HG03439 (cell line): ENCODE measurements at regions not wholly inside any gene's neighbourhood (a gene's known extent, or its start where the extent isn't known, plus 50 kb on each side); places are given as distances from the start of the nearest gene placed in this dataset.

Experiments used
- ATAC-seq: cut with Tn5 transposase; IDR thresholded peaks from one replicate; pipeline ENCODE4 v1.9.1; 2021; ENCODE audit warnings: mild to moderate bottlenecking, moderate library complexity; ENCODE audit not compliant: unreplicated experiment

DNA sequence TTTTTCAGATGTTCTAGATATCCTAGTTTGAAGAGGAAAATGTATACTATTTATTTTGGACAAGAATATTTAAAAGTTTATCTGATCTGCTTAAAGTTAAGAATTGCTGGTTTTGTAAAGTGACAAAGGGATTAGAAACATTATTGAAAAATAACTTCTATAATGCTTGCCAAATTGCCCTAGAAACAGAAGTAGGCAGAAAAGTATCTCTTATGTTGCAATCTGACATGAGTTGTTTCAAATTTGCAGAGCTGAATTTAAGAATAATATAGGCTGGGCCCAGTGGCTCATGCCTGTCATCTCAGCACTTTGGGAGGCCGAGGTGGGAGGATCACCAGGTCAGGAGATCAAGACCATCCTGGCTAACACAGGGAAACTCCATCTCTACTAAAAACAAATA, 777.1 kb downstream of the LIG4 start:
- ATAC-seq, result no peak

DNA sequence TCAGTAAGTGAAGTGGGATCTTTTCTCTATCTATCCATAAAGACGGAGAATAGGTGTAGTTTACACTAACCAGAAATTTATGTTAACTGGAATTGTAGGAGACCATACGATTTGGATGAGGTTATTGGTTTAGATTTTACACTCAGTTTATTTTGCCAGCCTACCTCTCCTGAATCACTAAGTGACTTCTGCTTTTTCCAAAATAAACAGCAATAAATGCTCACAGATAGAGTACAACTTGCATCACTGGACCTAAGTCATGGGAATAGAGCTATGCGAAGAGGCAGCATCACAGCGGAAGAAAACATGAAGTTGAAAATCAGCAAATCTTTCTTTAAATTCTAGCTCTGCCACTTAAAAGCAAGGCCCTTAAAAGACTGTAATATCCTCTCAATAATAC, 781.0 kb downstream of the LIG4 start:
- ATAC-seq, result no peak

DNA sequence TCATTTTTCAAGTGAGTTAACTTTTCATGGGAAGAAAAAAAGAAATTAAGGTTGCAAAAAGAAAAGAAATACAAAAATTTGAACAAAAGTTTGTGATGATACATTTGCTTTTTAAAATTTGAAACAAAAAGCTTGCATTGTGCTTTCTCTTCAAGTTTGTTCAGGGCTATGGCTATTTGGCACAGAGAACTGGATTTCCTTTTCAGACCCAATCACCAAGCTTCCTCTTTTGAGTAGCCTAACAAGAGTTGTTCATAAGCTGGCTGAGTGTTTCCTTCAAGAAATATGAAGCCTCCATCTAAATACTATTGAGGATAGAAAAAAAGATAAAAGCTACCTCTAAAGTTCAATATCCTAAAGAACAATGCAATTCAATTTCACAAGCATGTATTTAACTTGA, 787.8 kb downstream of the LIG4 start:
- ATAC-seq, result no peak

DNA sequence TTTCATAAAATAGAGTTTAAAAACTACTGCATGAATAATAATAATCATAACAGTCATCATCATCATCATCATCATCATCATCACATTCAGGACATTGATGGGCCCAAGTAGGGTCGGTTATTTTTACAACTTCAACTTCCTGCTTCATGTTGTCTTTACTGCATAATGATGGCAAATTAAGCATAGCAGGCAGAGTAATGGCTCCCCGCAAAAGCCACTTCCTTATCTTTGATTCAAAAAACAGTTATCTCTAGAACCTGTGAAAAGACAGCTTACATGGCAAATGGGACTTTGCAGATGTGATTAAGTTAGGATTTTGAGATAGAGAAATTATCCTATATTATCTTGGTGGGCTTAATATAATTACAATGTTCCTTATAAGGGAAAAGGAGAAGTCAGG, 792.9 kb downstream of the LIG4 start:
- no peak for ATAC-seq

DNA sequence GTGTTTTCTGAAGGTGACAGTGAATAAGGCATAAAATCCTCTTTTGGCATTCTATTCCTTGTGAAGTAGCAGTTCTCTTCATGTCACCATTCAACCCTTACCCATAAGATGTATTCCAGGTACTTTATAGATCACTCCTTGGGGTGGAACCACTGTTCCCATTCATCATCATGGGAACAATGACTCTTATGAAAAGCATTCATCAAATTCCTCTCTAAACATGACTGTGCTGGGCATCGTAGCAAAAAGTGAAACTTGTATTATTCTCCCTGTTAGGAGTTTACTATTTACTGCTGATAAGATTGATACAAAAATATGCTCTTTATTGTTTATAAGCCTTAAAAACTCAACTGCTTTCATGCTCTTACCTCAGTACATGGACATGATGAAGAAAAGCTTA, 793.4 kb downstream of the LIG4 start:
- no peak for ATAC-seq

DNA sequence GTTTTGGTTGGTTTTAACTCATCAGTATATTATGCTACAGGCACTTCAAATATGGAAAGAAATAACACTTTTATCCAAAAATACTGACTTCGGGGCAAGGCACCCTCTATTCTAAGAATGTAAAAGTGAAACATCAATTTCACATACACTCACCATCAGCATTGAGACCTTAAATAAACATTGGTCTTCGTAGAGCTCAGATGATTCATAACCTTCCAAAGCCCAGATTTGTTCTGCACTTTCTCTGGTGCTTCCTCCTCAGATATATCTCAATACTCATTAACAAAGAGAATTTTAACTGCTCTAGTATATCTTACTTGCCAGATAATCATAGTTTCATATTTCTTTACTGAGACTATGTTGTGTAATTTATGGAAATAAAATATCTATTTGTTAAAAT, 794.3 kb downstream of the LIG4 start:
- ATAC-seq, result no peak

DNA sequence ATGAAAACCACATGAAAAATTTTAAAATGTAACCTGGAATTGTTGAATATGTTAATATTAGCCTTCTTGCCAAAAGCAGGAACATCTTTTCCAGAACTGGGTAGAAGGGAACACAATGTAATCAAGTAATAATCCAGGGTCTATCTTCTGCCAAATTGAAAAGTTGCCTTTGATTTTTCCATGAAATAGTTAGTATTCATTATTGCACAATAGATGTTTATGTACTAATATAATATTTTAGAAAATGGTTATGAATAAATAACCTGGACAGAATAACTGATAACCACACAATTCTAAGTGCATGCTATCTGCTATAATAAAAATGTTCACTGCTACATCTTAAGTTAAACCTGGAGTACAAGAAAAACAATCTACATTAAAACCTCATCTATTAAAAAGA, 802.3 kb downstream of the LIG4 start:
- no peak for ATAC-seq

DNA sequence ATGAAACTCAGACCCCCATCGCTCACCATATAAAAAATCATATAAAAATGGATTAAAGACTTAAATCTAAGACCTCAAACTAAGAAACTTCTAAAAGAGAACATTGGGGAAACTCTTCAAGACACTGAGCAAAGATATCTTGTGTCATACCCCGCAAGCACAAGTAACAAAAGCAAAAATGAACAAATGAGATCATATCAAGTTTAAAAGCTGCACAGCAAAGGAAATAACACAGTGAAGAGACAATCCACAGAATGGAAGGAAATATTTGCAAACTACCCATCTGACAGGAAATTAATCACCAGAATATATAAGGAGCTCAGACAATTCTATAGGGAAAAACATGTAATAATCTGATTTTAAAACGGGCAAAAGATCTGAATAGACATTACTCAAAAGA, 808.3 kb downstream of the LIG4 start:
- no peak for ATAC-seq

DNA sequence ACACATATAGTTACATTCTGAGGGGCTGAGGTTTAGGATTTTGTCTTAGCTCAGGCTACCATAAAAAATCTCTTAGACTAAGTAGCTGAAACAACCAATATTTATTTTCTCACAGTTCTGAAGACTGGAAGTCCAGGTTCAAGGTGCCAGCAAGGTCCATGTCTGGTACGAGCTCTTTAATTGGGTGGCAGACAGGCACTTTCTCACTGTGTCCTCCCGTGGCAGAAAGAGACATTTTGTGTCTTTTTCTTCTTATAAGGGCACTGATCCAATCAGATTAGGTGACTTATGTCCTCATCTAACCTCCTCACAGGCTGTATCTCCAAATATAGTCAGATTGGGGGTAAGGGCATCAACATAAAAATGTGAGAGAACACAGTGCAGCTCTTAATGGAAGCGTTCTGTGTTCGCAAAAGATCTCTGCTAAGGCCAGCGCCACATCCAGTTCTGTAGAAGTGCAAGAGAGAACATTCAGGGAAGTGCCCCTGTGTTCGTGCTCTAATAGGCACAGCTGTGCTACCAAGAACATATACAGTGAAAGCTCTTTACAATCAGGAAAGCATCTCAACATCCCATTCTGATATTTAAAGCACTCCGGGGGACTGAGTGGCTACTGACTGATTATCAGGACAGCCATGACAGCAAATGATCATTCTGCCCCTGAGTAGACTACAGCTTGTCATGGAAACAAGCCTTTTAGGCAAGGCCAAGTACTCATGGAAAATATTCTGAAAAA, 819.2 kb downstream of the LIG4 start:
- no peak for ATAC-seq

DNA sequence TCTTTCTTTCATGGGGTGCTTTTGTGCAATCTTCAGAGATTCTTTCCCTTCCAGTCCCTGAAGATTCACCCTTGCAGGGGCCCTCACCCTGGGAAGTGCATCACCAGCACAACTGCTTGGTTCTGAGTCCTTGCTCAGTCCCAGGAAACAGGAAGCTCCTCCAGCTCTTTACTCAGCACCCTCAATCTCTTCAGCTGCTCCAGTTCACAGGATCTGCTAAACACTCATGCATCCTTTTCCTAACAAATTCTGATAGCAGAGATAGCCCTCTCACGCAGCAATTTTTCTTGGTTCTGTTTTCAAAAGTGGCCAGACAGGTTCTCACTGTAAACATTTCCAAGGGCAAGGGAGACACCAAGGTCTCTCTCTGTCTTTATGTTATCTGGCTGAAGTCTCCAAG, 823.1 kb downstream of the LIG4 start:
- ATAC-seq, result no peak

DNA sequence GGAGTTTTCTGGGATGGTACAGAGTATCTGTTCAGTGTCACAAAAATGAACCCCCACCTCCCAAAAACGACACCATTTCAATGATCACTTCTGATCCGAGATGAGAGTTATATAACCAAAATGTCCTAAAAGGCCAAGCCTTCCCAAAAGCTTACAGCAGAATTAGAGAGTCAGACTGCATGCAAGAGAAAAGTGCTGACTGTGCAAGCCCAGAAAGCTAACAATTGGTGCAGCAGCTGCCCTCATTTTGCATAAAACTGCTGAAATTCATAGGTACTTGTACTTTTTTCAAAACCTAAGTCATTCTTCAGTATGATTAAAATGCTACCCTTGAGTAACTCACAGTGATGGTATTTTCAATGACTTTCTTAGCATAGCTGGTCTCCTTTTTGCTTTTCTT, 819.6 kb upstream of the ARGLU1 start:
- no peak for ATAC-seq

DNA sequence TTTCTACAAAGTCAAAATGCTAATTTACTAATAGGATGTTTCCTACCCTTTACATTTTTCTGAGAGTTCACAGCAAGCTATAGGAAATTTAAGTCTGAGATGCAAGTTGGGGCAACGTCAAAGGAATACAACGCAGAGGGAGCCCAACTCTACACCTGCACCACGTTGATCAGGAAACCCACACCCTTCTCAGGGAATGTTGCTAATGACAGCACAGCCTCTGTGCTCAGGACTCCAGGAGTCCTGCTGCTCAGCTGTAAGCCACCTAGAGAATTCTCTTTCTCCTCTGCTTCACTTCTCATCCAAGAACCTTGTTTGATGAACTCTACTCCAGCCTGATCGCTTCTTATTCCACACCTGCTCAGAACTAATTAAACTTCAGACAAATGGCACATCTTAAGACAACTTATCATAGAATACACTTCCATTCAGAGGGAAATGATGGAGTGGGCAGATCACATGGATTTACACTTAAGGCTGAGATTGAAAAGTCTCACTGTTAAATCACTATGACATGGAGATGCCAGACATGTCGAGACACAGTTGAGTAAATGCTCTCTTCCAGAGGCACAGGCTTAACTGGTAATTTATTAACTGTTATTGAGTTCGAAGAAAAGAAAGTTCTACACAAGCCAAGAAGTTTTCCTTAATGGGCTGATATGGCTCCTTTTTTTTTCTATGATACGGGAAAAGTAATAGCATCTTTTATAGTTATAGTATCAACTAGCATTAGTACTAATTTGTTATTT, 811.6 kb upstream of the ARGLU1 start:
- ATAC-seq, result no peak

DNA sequence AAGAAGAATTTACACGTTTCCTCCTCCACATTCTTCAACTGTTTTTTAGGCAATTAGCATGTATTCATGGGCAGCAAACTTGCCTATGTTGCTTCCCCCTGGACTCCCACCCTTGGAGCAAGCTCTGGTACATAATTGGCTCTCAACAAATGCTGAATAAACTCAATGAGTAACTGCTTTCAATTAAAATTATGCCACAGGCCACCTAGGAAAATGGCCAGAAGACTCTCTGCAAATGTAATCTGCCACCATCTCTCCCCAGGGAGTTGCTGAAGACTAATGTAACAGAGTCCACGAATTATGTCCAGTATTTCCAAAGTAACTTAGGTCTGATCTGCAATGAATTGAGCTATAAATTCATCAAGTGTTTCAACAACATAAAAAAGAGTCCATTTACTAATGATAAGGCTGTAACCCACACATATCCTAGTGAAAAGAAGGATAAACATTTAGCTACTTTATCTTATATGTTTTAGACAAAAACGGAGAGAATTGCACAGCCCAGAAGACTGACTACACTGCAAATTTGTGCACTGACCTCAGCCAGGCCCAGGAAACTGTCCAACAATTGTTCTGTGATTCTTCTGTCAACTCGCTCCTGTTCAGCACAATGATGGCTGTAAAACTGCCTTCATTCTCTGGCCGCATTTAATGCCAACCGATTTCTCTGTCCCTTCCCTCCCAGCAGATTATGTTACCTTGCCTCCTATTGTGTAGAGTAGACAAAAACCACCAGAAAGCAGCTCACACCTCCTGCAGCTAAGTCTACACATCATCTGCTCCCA, 808.6 kb upstream of the ARGLU1 start:
- no peak for ATAC-seq

DNA sequence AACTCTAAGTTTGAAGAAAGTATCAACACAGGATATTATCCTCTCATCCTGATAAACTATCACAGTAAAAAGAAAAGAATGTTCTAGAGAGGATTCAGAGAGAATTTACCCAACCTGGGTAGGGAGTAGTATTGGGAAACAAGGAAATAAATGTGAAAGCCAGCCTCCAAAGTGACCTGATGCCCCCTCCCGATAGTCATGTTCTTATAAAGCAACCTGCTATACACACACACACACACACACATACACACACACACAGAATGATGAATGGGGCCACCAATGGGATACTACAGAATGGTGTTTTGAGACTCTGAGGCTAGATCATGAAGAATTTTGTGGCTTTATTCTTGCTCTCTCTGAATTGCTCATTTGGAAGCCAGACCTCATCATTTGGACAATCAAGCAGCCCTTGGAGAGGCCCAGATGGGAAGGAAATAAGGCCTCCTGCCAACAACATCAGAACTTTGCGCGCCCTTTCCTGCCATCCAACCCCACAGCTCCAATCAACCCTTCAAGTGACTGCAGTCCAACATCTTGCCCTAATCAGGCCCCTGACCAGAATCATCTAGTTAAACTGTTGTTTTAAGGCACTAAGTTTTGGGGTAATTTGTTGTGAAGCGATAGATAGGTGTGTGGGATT, 807.9 kb upstream of the ARGLU1 start:
- no peak for ATAC-seq

DNA sequence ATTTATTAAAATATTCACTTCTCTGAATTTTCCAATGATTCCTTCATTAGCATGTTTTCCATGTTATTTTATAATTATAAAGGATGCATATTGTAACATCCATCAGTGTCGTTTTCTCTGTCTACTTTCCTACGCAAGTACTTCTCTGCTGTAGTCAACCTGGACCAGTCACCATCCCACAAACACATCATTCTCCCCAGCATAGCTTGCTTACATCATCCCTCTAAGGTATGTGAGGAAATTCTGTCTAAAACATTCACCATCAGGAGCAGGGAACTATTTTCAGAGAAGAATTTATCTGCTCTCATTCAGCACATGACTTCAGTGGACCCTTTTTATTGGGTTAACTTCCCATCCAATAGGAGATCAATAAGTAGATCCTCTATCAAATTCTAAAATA, 806.1 kb upstream of the ARGLU1 start:
- ATAC-seq, result no peak

DNA sequence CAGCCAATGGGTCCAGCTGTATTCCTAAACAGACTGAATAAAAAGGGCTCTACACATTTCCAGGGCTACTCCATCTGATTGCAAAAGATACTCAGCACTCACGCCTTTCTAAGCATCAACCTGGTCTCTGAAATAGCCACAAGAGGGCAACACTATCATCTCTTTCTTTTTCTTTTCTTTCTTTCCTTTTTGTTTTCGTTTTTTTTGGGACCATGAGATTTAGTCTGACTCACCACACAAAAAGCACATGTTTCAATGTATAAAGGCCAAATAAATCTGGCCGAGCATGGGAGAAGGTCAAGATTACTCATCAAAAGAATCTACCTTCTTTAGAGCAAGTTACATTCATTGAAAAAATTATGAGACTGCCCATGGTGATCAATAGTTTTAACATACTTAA, 805.6 kb upstream of the ARGLU1 start:
- no peak for ATAC-seq

DNA sequence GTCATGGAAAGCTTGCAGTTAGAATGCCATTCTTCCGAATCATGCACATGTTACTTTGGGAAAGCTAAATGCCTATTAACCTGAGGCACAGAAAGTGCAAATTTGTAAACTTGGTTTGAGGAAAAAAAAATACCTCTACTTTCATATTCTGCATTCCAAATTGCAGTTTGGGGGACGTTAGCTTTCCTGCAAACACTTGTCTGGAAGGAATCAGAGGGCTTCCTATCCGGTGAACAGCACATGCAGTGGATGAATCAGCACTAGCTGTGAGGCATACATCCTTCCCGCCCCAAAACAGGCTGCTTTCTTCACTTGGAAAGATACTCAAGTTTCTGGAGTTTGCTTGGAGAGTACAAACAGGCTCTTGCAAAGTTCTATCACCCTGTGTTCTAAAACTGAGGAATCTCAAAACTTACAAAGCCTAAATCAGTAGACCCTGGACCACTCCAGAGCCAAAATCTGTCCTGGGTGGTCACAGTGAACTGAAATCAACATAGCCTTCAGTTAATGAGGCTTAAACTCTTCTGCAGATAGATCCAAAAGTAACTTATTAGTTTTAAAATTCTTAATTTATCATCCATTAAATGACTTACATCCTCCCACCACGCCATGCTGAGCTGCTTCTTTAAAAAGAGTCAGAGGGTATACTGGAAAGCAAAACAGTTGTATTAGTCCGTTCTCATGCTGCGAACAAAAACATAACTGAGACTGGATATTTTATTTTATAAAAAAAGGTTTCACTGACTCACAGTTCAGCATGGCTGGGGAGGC, 802.3 kb upstream of the ARGLU1 start:
- ATAC-seq, result no peak

DNA sequence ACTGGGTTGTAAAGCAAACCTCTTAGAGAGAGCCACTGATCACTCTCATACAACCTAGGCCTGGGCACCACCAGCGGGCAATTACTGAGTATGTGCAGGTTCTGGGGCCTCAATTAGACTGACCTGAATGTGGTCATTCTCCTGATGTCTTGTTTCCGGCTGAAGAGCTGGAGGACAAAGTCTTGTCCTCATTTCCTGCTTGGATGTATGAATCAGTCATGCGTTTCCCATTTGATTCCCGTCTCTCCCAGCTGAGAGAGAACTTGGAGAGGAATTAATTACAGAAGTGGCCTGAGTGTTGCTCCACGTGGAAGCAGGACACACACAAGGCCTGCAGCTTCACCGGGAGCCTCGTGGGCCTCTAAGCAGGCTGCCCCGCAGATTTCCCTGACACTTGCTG, 799.3 kb upstream of the ARGLU1 start:
- ATAC-seq, result no peak

DNA sequence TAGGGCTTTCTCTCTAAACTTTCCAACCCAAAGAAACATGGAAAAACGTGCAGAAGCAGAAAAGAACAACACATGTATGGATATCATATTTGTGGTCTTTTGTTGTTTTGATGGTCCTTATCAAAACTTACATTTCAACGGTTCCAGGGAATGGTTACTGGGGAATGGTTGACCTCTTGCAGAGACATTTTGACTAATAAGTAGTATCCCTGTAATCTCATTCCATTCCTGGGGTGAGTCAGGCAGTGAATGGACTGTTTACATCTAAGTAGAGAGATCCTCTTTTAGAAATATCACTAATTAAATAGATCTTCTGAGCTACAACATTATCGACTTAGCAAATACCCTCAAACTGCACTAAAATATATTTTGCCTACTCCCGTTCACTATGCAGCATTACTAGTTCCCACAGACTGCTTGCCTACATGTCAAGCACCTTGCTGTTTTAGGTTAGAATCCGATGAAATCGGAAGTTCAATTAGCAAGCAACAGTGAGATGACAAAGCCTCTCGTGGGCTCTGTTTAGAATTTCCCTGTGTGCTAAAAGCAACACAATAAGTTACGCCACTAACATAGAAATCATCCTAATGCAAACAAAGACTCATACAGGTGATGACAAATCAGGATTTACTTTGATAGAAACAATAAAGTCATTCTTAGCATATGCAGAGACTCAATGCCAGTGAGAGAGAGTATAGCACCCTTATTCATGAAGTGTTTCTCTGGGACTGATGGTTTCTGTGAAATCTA, 797.7 kb upstream of the ARGLU1 start:
- no peak for ATAC-seq

DNA sequence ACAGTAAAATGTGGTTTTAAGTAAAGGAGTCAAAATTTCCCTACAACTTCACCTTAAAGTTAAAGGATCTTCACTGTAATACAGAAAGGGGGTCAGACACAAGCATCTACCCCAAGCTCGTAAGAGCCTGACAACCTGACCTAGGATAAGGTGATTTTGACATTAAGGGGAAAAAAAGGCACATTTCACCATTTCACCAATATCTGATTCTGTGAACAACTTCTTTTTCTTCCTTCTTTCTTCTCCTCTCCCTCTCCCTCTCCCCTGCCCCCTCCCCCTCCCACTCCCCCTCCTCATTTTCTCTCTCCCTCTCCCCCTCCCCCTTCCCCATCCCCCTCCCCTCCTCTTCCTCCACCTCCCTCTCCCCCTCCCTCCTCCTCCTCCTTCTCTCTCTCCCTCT, 796.7 kb upstream of the ARGLU1 start:
- ATAC-seq, result no peak
